ENCODE measurements at regions not wholly inside any gene's neighbourhood (a gene's known extent, or its start where the extent isn't known, plus 50 kb on each side); places are given as distances from the start of the nearest gene placed in this dataset.

DNA sequence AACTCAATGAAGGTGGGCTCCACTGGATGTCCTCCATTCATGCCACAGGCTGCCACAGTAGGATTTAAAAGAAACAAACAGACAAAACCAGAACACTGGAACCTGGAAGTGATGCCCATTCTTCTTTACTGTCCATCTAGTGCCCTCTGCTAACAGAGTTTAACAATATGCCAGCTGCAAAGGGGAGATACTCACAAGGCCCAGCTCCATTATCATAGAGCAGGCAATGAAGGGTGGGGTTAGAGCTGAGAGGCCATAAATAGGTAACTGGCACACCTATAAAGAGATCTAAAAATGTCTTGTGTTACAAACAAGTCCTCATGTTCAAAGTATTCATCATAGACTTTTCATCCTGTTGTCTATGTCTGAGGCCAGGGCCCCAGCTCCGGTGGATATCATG, 75.6 kb downstream of the SOD2 start:
- no peak for TF ChIP-seq CTCF (IDR thresholded peaks at IDR 0.05)
- no peak for TF ChIP-seq EZH2 (IDR thresholded peaks at IDR 0.05; ENCODE audit: borderline replicate concordance, insufficient read depth, low read depth, low read length, poor library complexity, severe bottlenecking)

All from B cell (primary cell).